ENCODE measurements at regions not wholly inside any gene's neighbourhood (a gene's known extent, or its start where the extent isn't known, plus 50 kb on each side); places are given as distances from the start of the nearest gene placed in this dataset.

- intact Hi-C loops (cut with micrococcal nuclease; ENCODE audit: unreplicated experiment) = no loop called here
- BruUV-seq (replicated peaks) = no TSS peak
- H3K36me3 ChIP-seq (ENCODE audit: control insufficient read depth in 2 of 2, insufficient read depth in 2 of 2, low read length in 1 of 2) = no peaks in the 10 kb centered on the region
- in situ Hi-C loops (cut with MboI) = no loop called here
- ChIA-PET SMC1A (ENCODE audit: uncharacterized antibody, unreplicated experiment) (no interaction called here), CTCF (no interaction called here), POLR2A (no interaction called here), RAD21 (ENCODE audit: unreplicated experiment) (no interaction called here)
- H3K27me3 ChIP-seq (replicated peaks in 1 of 2; ENCODE audit: control insufficient read depth in 2 of 2, insufficient read depth in 2 of 2, low read length in 1 of 2) = peaks cover 0 to 3% of the 10 kb centered on the region in 2 experiments; a peak in 2 of 4 replicates
- no peaks in the 10 kb centered on the region for H3K4me1 ChIP-seq (ENCODE audit: control insufficient read depth, insufficient read depth, low read length)
- H3K79me2 ChIP-seq (ENCODE audit: control insufficient read depth, insufficient read depth, low read length) = no peaks in the 10 kb centered on the region
- no peak for TF ChIP-seq BCLAF1 (IDR thresholded peaks at IDR 0.05)
- H3K27ac ChIP-seq (ENCODE audit: control insufficient read depth, insufficient read depth) = no peak overlapping the region
- H2AFZ ChIP-seq (ENCODE audit: control insufficient read depth, low read depth, low read length) = no peak overlapping the region
- DNase-seq (ENCODE audit: low read depth, low spot score) (no peak), ATAC-seq (no peak), FAIRE-seq (no peak)
- H3K4me3 ChIP-seq = no peak overlapping the region
- H3K9me3 ChIP-seq (replicated peaks; ENCODE audit: control insufficient read depth, insufficient read depth, low read length) = no peaks in the 10 kb centered on the region; the same call in 2 of the 3 replicates
- H3K9ac ChIP-seq (ENCODE audit: control insufficient read depth, insufficient read depth, low read length) = no peak overlapping the region
- H4K20me1 ChIP-seq (ENCODE audit: control insufficient read depth, insufficient read depth) = no peaks in the 10 kb centered on the region
- 40% methylated on average over 3 of the region's 3 CpGs for WGBS (ENCODE audit: insufficient coverage, insufficient replicate concordance, low lambda C conversion rate, missing lambda C conversion rate)
- no peak overlapping the region for H3K4me2 ChIP-seq (ENCODE audit: control insufficient read depth, insufficient read depth)
Observed at GRCh38 chr6:71414486-71414885, 125.9 kb downstream of the OGFRL1 start.

- Histone ChIP-seq H3K4me2 (ENCODE audit: control insufficient read depth, insufficient read depth) (no peak overlapping the region), H3K79me2 (ENCODE audit: control insufficient read depth, insufficient read depth, low read length) (no peaks in the 10 kb centered on the region), H3K27me3 (replicated peaks in 1 of 2; ENCODE audit: control insufficient read depth in 2 of 2, insufficient read depth in 2 of 2, low read length in 1 of 2) (peaks cover 6 to 14% of the 10 kb centered on the region in 2 experiments), H3K27ac (ENCODE audit: control insufficient read depth, insufficient read depth) (no peak overlapping the region), H2AFZ (ENCODE audit: control insufficient read depth, low read depth, low read length) (no peak overlapping the region), H3K4me1 (ENCODE audit: control insufficient read depth, insufficient read depth, low read length) (no peaks in the 10 kb centered on the region), H4K20me1 (ENCODE audit: control insufficient read depth, insufficient read depth) (no peaks in the 10 kb centered on the region), H3K4me3 (no peak overlapping the region), H3K9me3 (replicated peaks; ENCODE audit: control insufficient read depth, insufficient read depth, low read length) (no peaks in the 10 kb centered on the region; the same call in 2 of the 3 replicates), H3K9ac (ENCODE audit: control insufficient read depth, insufficient read depth, low read length) (no peak overlapping the region), H3K36me3 (ENCODE audit: control insufficient read depth in 2 of 2, insufficient read depth in 2 of 2, low read length in 1 of 2) (no peaks in the 10 kb centered on the region)
- ATAC-seq (no peak), FAIRE-seq (no peak), DNase-seq (ENCODE audit: low read depth, low spot score) (no peak)
- in situ Hi-C loops (cut with MboI) (no loop called here), intact Hi-C loops (cut with micrococcal nuclease; ENCODE audit: unreplicated experiment) (no loop called here)
- POLR2A ChIA-PET = no interaction called here
- 60% methylated on average over 36 of the region's 36 CpGs for WGBS (ENCODE audit: insufficient coverage, insufficient replicate concordance, low lambda C conversion rate, missing lambda C conversion rate)
- SMC1A ChIA-PET (ENCODE audit: uncharacterized antibody, unreplicated experiment) = no interaction called here
- RAD21 ChIA-PET (ENCODE audit: unreplicated experiment) = interaction anchor here (1.1 kb wide), 1 partner anchor 63 kb away, joined by 3 read pairs; no protein-coding TSS in a partner anchor
- BruUV-seq (replicated peaks) = no TSS peak
- TF ChIP-seq HDGF (IDR thresholded peaks at IDR 0.05) = no peak
- CTCF ChIA-PET = interaction anchor here (0.6 to 1.0 kb wide), 2 partner anchors 19 to 804 kb away, joined by 3 to 4 read pairs; no protein-coding TSS in a partner anchor
Observed at GRCh38 chr6:71419217-71420094, 130.8 kb downstream of the OGFRL1 start.
